IPS-NIHi11 (cell line): ENCODE measurements at regions not wholly inside any gene's neighbourhood (a gene's known extent, or its start where the extent isn't known, plus 50 kb on each side); places are given as distances from the start of the nearest gene placed in this dataset.
"Not testable (repeated sequence)": the region's sequence is repeated elsewhere in the genome, so short reads cannot be mapped to it uniquely, and the experiment has no call there.

Source experiments
- DNase-seq: peaks from one replicate; pipeline ENCODE4 v3.0.0; 2012; ENCODE audit warnings: mixed read lengths, low spot score

GRCh38 chr4:62450740-62451139 lies 1250.6 kb downstream of the ADGRL3 start:
- no peak for DNase-seq

GRCh38 chr4:62449538-62449937 lies 1249.4 kb downstream of the ADGRL3 start:
- DNase-seq: peak; percentile 4

GRCh38 chr4:62448911-62449310 lies 1248.8 kb downstream of the ADGRL3 start:
- DNase-seq: no peak

- no peak for DNase-seq
These were observed 1238.9 kb downstream of the ADGRL3 start for GRCh38 chr4:62439051-62439450.

GRCh38 chr4:62434921-62435320 lies 1234.8 kb downstream of the ADGRL3 start:
- DNase-seq: no peak

- DNase-seq: not testable (repeated sequence)
These were observed 1231.5 kb downstream of the ADGRL3 start for GRCh38 chr4:62431513-62432231.

GRCh38 chr4:62429297-62429696 lies 1229.2 kb downstream of the ADGRL3 start:
- DNase-seq: no peak

- DNase-seq: no peak
These were observed 1215.1 kb downstream of the ADGRL3 start for GRCh38 chr4:62415256-62415655.

- no peak for DNase-seq
These were observed 1214.4 kb downstream of the ADGRL3 start for GRCh38 chr4:62414563-62414962.

- DNase-seq: no peak
These were observed 1210.4 kb downstream of the ADGRL3 start for GRCh38 chr4:62410371-62411003.

GRCh38 chr4:62408454-62408853 lies 1208.3 kb downstream of the ADGRL3 start:
- DNase-seq: no peak

- no peak for DNase-seq
These were observed 1207.4 kb downstream of the ADGRL3 start for GRCh38 chr4:62407534-62407933.

GRCh38 chr4:62402088-62402806 lies 1202.1 kb downstream of the ADGRL3 start:
- DNase-seq: no peak

- no peak for DNase-seq
These were observed 1199.1 kb downstream of the ADGRL3 start for GRCh38 chr4:62399242-62399641.

GRCh38 chr4:62398318-62398717 lies 1198.2 kb downstream of the ADGRL3 start:
- DNase-seq: no peak

GRCh38 chr4:62394766-62395165 lies 1194.6 kb downstream of the ADGRL3 start:
- DNase-seq: no peak

- DNase-seq: no peak
These were observed 1187.7 kb downstream of the ADGRL3 start for GRCh38 chr4:62387808-62388207.

GRCh38 chr4:62377700-62378099 lies 1177.6 kb downstream of the ADGRL3 start:
- DNase-seq: no peak

- no peak for DNase-seq
These were observed 1177.1 kb downstream of the ADGRL3 start for GRCh38 chr4:62377245-62377644.

GRCh38 chr4:62366939-62367338 lies 1166.8 kb downstream of the ADGRL3 start:
- no peak for DNase-seq

- no peak for DNase-seq
These were observed 1160.0 kb downstream of the ADGRL3 start for GRCh38 chr4:62360156-62360545.

- no peak for DNase-seq
These were observed 1159.5 kb downstream of the ADGRL3 start for GRCh38 chr4:62359441-62360155.

GRCh38 chr4:62344915-62345314 lies 1144.8 kb downstream of the ADGRL3 start:
- no peak for DNase-seq
